ENCODE measurements at regions not wholly inside any gene's neighbourhood (a gene's known extent, or its start where the extent isn't known, plus 50 kb on each side); places are given as distances from the start of the nearest gene placed in this dataset.

GRCh38 chr2:136324966-136325365 lies 207.0 kb upstream of the CXCR4 start:
- TF ChIP-seq CTCF (conservative IDR thresholded peaks at IDR 0.05 in 1 of 2, IDR thresholded peaks at IDR 0.05 in 1 of 2; ENCODE audit: low read depth in 1 of 2, low read length in 2 of 2) (no peak), EZH2 (IDR thresholded peaks at IDR 0.05; ENCODE audit: low read length, missing control alignments) (no peak)
